ENCODE measurements at regions not wholly inside any gene's neighbourhood (a gene's known extent, or its start where the extent isn't known, plus 50 kb on each side); places are given as distances from the start of the nearest gene placed in this dataset.

DNA sequence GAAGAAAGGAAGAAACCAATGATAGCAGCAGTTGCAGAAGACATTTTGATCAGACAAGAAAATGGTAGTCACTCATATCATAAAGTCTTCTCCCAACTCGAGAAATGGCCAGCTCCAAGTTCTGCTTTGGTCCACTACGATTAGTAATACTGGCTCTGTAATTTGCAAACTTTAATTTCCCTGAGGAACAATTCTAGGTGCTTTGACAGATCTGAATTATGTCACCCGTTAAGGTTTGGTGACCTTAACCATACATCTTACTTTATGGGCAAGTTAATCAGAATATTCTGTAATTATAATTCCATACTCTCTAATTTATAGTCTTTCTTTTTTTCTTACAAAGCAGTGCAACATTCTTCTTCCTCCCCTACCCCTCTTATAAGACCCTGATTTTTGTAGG is 84.5 kb downstream of the RND3 start:
- no peak for TF ChIP-seq BACH2 (CRISPR knock-in tag; IDR thresholded peaks at IDR 0.05; ENCODE audit: borderline replicate concordance)
- TF ChIP-seq, protein P1, sequence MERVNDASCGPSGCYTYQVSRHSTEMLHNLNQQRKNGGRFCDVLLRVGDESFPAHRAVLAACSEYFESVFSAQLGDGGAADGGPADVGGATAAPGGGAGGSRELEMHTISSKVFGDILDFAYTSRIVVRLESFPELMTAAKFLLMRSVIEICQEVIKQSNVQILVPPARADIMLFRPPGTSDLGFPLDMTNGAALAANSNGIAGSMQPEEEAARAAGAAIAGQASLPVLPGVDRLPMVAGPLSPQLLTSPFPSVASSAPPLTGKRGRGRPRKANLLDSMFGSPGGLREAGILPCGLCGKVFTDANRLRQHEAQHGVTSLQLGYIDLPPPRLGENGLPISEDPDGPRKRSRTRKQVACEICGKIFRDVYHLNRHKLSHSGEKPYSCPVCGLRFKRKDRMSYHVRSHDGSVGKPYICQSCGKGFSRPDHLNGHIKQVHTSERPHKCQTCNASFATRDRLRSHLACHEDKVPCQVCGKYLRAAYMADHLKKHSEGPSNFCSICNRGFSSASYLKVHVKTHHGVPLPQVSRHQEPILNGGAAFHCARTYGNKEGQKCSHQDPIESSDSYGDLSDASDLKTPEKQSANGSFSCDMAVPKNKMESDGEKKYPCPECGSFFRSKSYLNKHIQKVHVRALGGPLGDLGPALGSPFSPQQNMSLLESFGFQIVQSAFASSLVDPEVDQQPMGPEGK (CRISPR knock-in tag; IDR thresholded peaks at IDR 0.05; ENCODE audit: borderline replicate concordance), result no peak
- TF ChIP-seq ZFP3 (CRISPR knock-in tag; IDR thresholded peaks at IDR 0.05), result no peak
- TF ChIP-seq RARB (CRISPR knock-in tag; IDR thresholded peaks at IDR 0.05), result no peak
- TF ChIP-seq ARNTL (CRISPR knock-in tag; IDR thresholded peaks at IDR 0.05; ENCODE audit: borderline replicate concordance, low read depth), result no peak
- TF ChIP-seq, protein P2, sequence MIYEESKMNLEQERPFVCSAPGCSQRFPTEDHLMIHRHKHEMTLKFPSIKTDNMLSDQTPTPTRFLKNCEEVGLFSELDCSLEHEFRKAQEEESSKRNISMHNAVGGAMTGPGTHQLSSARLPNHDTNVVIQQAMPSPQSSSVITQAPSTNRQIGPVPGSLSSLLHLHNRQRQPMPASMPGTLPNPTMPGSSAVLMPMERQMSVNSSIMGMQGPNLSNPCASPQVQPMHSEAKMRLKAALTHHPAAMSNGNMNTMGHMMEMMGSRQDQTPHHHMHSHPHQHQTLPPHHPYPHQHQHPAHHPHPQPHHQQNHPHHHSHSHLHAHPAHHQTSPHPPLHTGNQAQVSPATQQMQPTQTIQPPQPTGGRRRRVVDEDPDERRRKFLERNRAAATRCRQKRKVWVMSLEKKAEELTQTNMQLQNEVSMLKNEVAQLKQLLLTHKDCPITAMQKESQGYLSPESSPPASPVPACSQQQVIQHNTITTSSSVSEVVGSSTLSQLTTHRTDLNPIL (CRISPR knock-in tag; IDR thresholded peaks at IDR 0.05; ENCODE audit: low read depth), result no peak
- TF ChIP-seq ZNF70 (CRISPR knock-in tag; IDR thresholded peaks at IDR 0.05), result no peak
- TF ChIP-seq ESRRG (CRISPR knock-in tag; IDR thresholded peaks at IDR 0.05), result no peak
- no peak for TF ChIP-seq SNAI2 (CRISPR knock-in tag; IDR thresholded peaks at IDR 0.05)
- TF ChIP-seq GLIS3 (CRISPR knock-in tag; IDR thresholded peaks at IDR 0.05), result no peak

Measured in SK-N-SH treated with all-trans-retinoic acid at 6 μM for 48 hours (cell line).